RKO (cell line): ENCODE measurements at regions not wholly inside any gene's neighbourhood (a gene's known extent, or its start where the extent isn't known, plus 50 kb on each side); places are given as distances from the start of the nearest gene placed in this dataset.
"Not testable (repeated sequence)": the region's sequence is repeated elsewhere in the genome, so short reads cannot be mapped to it uniquely, and the experiment has no call there.

ENCODE experiments used
- DNase-seq: peaks from one replicate; pipeline ENCODE4 v3.0.0-alpha.2; 2016; ENCODE audit warnings: low spot score

DNA sequence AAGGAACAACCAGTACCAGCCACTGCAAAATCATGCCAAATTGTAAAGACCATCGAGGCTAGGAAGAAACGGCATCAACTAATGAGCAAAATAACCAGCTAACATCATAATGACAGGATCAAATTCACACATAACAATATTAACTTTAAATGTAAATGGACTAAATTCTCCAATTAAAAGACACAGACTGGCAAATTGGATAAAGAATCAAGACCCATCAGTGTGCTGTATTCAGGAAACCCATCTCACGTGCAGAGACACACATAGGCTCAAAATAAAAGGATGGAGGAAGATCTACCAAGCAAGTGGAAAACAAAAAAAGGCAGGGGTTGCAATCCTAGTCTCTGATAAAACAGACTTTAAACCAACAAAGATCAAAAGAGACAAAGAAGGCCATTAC, 97.6 kb downstream of the GPX5 start:
- not testable (repeated sequence) for DNase-seq

- DNase-seq = not testable (repeated sequence)
Measured at GRCh38 chr6:28626386-28626785, 100.7 kb downstream of the GPX5 start.

DNA sequence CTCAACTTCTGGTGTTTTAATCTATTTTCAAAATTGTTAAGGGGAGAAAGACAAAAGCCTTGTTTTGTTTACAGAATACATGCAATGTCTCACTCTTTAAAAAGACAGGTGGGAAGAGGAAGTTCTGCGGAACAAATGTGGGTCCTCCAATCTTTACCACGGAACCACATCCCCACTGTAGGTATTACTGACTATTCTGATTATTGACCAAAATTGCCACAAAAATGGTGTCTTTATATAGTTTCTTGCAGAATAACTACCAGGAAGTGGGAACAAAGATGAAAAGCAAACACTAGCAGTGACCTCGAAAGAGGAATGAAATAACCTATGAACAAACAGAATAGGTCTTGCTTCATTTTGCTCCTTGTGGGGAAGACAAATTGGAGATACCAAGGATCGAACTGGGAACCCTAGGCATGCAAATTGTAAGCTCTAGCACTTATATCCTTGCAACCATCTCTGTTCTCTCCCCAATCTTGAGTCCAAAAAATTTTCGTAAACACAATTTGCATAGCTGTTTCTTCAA, 106.7 kb downstream of the GPX5 start:
- no peak for DNase-seq

GRCh38 chr6:28633445-28634215, 107.9 kb downstream of the GPX5 start:
- no peak for DNase-seq

- no peak for DNase-seq
Measured at GRCh38 chr6:28634411-28634760, 108.7 kb downstream of the GPX5 start.

DNA sequence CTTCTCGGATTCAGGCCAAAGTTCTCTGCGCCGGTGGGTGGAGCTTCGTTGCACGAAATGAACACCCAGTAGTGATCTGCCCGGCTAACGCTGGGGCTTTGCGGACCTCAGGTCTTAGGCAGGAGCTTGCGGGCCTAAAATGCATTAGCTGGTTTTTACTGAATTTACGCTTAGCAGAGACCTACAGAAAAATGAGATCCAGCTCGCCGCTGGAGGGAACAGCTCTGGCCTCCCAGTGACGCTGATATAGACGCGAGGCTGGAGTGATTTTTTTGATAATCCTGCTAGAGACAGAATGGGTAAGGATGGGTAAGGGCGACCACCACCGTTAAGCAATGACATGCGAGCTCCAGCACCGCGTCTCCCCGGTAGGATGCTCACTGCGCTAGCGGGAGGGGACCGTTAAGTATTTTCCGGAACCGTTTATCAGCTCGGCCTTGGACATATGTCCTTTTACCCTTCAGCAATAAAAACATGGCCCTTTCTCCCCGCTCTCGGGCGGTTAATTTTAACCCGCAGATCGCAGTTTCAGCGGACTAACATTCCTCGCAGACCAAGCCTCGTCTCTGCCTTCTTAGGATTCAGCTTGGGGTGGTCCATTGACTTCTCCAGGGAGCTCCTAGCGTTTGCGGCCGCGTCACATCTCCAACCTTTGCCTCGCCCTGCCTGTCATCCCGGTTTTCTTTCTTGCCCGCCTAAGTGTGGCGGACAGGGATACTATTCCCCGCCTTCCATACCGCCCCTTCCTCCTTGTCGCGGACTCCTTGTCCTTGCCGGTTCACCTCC, 109.3 kb downstream of the GPX5 start:
- DNase-seq = no peak

DNA sequence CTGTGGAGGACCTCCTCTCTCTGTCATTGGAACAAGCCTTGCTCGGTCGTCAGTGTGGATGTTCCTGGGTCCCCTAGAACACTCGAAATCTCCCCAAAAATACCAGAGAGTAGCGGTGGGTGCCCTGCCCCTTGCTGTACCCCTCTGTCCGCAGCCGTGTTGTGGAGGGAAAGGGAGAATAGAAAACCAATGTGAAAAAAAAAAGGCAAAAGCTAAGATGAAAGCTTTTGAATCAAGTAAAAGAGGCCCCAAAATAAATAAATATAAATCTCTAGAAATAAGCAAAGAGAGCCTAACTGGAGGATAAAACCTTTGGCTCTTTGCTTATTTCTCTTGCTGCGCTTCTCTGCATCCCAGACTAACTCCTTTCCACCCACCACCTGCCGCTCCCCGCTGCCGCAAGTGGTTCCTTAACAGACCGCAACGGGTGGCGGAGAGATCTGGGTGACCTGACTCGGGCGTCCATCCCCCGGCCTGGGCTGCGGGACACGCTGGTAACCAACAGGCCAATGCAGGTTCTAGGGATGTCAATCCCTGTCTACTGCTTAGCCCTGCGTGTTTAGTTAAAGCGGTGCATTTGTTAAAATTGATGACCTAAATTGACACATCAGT, 110.0 kb downstream of the GPX5 start:
- no peak for DNase-seq

DNA sequence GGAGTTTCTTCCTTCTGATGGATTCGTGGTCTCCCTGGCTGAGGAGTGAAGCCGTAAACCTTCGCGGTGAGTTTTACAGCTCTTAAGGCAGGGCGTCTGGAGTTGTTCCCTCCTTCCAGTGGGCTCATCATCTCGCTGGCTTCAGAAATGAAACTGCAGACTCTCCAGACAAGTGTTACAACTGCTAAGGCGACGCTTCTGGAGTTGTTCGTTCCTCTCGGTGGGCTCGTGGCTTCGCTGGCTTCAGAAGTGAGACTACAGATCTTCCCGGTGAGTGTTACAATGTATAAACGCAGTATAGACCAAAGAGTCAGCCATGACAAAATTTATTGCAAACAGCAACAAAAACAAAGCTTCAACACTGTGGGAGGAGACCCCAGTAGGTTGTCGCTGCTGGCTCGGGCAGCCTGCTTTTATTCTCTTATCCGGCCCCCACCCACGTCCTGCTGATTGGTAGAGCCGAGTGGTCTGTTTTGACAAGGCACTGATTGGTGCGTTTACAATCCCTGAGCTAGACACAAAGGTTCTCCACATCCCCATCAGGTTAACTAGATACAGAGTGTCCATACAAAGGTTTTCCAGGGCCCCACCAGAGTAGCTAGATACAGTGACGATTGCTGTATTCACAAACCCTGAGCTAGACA, 113.2 kb downstream of the GPX5 start:
- DNase-seq = no peak

DNA sequence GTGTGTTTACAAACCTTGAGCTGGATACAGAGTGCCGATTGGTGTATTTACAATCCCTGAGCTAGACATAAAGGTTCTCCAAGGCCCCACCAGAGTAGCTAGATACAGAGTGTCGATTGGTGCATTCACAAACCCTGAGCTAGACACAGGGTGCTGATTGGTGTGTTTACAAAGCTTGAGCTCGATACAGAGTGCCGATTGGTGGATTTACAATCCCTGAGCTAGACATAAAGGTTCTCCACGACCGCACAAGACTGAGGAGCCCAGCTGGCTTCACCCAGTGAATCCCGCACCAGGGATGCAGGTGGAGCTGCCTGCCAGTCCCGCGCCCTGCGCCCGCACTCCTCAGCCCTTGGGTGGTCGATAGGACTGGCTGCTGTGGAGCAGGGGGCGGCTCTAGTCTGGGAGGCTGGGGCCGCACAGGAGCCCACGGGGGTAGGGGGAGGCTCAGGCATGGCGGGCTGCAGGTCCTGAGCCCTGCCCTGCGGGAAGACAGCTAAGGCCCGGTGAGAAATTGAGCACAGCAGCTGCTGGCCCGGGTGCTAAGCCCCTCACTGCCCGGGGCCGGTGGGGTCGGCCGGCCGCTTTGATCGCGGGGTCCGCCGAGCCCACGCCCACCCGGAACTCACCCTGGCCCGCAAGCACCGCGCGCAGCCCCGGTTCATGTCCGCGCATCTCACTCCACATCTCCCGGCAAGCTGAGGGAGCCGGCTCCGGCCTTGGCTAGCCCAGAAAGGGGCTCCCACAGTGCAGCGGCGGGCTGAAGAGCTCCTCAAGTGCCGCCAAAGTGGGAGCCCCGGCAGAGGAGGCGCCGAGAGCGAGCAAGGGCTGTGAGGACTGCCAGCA, 114.0 kb downstream of the GPX5 start:
- DNase-seq = not testable (repeated sequence)

DNA sequence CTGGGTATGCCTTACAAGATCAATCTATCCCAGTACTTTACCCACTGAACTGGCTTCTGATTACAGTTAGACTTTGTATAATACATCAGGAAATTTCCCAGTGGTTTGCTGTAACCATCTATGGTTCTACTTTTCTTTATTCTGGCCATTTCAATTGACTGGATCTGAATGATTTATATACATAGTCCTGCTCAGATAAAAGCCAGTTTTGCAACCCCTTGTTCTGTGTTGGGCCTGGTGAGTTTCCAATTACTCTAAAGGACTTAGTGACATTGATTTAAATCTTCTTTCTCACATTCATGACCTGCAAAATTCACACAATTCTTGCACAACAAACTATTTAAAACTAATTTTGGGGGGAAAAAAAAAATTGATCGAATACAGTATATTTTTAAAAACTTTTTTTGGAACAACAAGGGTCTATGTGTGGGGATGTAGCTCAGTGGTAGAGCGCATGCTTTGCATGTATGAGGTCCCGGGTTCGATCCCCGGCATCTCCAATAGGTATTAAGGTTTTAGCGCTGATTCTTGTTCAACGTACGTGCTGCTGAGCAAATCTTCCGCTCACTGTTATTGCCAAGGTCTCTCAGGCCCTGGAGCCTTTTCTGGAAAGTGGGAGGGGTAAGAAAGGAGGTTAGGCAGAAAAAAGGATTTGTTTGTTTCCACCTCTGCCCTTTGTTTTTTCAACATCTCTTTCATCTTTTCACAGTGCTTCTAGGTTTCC, 117.5 kb downstream of the GPX5 start:
- peak; percentile 88 for DNase-seq

- DNase-seq = no peak
Measured at GRCh38 chr6:28646650-28647049, 121.0 kb downstream of the GPX5 start.

- DNase-seq = peak; percentile 83
Measured at GRCh38 chr6:28648035-28648877, 122.6 kb downstream of the GPX5 start.

DNA sequence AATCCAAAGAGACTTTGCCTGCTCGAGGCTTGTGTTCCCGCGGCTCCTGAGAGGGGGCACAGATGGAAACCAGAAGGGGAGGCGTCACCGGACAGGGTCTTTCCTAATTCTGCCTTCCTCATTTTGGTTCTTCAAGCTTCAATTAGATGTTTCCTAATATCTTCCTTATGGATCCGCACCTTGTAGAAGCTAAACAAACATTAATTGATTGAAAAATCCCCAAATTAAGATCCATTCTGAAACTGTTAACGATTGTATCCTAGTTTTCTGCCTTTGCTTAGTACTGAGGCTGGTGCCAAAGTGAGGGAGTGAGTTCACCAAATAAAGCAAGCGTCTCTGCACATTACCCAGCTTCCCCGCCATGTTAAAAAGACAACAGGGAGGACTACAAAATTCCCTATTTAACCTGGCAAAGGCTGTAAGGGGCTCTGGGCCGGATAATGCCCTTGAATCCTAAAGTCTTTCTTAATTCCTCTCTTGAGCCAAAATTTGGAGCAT, 123.2 kb downstream of the GPX5 start:
- peak; percentile 56 for DNase-seq

GRCh38 chr6:28651161-28651560, 125.5 kb downstream of the GPX5 start:
- peak; percentile 36 for DNase-seq

- DNase-seq = peak; percentile 57
Measured at GRCh38 chr6:28653876-28654275, 128.2 kb downstream of the GPX5 start.

DNA sequence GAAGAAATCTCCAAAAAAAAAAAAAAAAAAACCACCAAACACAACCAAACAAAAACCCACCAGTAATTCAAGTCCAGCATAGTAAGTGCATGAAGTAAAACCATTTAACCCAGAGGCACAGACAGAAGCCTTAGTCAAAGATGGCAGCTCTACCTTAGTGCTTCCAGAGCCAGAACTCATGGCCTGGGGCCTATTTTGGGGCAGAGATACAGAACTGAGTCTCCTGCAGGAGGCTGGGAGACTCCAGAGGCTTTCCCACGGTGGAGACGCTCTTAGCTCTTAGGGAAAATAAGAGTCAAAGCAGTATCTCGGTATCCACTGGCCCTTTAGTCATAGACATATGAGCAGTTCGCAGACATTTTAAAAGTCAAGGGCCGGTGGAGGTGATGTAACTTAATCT, 129.5 kb downstream of the GPX5 start:
- no peak for DNase-seq

DNA sequence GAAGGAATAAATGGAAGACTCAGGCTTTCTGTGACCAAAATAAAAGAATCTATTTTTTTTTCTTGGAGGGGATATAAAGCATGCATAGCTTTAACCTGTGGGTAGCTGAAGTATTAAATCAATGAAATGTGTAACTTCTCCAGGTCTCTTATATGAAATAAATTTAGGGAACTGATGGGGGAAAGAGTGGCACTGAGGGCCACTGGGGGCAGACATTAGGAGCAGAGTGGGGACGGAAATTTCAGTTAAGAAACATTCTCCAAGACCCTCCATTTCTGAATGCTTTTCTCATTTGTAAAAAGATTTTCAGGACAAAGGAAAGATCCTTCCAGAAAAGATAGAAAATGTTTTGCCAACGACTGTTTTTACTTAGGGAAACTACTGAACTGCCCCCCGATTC, 131.0 kb downstream of the GPX5 start:
- DNase-seq = no peak

DNA sequence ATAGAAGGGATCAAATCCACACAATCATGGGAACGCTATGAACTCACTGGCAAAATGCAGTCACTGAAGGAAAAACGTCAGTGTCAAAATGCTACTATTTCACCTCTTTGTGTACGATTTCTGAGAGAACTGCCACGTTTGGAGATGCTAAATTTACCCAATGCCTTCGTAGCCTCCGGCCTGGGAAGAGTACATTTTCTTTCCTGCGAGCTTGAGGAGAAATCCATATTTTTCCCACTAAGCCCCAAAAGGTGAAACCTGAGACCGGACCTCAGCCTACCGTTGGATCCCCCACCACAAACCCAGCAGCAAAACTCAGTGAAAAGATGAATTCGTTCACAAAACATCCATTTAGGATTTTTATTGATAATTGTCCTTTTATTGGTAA, 131.7 kb downstream of the GPX5 start:
- DNase-seq = no peak

GRCh38 chr6:28657769-28658465, 132.2 kb downstream of the GPX5 start:
- peak; percentile 78 for DNase-seq
